Heart right ventricle (tissue), 16 donors: ENCODE measurements at regions not wholly inside any gene's neighbourhood (a gene's known extent, or its start where the extent isn't known, plus 50 kb on each side); places are given as distances from the start of the nearest gene placed in this dataset.
"Not testable (repeated sequence)": the region's sequence is repeated elsewhere in the genome, so short reads cannot be mapped to it uniquely, and the experiment has no call there.

ENCODE experiments used
- ATAC-seq, 8 donors: fragments of 200-7000 bp; cut with Tn5 transposase; one replicate each; pipeline ENCODE4 v1.9.1; 2020; ENCODE audit warnings: mild to moderate bottlenecking in 8 of 8, moderate library complexity in 8 of 8, moderate number of reproducible peaks in 1 of 8
- DNase-seq, 2 donors: peaks; one replicate each; pipeline ENCODE4 v3.0.0-alpha.2; 2020
- H3K27ac ChIP-seq, 10 donors: fragments of 200-600 bp; sonication (generic) in 2 of 10; one replicate each; pipeline versions ENCODE4 v1.5.0 to v1.8.0; 2020 to 2022; ENCODE audit warnings: mild to moderate bottlenecking in 3 of 10
- H3K27me3 ChIP-seq, 7 donors: fragments of 200-600 bp; one replicate each; pipeline ENCODE4 v1.8.0; 2021 to 2022; ENCODE audit warnings: mild to moderate bottlenecking in 2 of 7
- H3K36me3 ChIP-seq, 9 donors: fragments of 200-600 bp; sonication (generic) in 1 of 9; one replicate each; pipeline versions ENCODE4 v1.5.0 to v1.8.0; 2020 to 2022; ENCODE audit warnings: mild to moderate bottlenecking in 2 of 9
- H3K4me1 ChIP-seq, 9 donors: fragments of 200-600 bp; sonication (generic) in 1 of 9; one replicate each; pipeline versions ENCODE4 v1.5.0 to v1.8.0; 2020 to 2022; ENCODE audit warnings: mild to moderate bottlenecking in 4 of 9
- H3K4me3 ChIP-seq, 10 donors: fragments of 200-600 bp; sonication (generic) in 2 of 10; one replicate each; pipeline versions ENCODE4 v1.5.0 to v1.8.0; 2020 to 2022; ENCODE audit warnings: mild to moderate bottlenecking in 7 of 10, moderate library complexity in 2 of 10
- H3K9me3 ChIP-seq, 11 donors: fragments of 200-600 bp in 10 of 11; sonication (generic) in 2 of 11; one replicate each; pipeline versions ENCODE4 v1.5.0 to v1.8.0; 2013 to 2022; ENCODE audit warnings: mild to moderate bottlenecking in 2 of 11, control low read depth in 1 of 11, moderate library complexity in 1 of 11
- CTCF ChIP-seq, 9 donors: fragments of 200-600 bp; sonication (generic) in 2 of 9; IDR thresholded peaks; one replicate each; pipeline versions ENCODE4 v1.5.0 to v1.8.0; 2021 to 2022; ENCODE audit warnings: antibody characterized with exemption in 9 of 9, mild to moderate bottlenecking in 5 of 9, moderate library complexity in 1 of 9
- WGBS, 2 donors: extraction: QIAGEN DNeasy Blood & Tissue Kit; methylation state at CpG; one replicate each; pipeline ENCODE4 v1.1.7; 2013; ENCODE audit warnings: inconsistent platforms in 1 of 2; 5-methylcytosine and 5-hydroxymethylcytosine counted together
- intact Hi-C, 10 donors: fragments of 100-400 bp; cut with DNase I; formaldehyde crosslinking; loops; one replicate each; pipeline versions ENCODE4 v1.11.1 to v1.14.2; 2022
- donor health status: Arrhythmogenic right ventricular cardiomyopathy.
- donor health status: ischemic (EF 13 %, LVEDD 7.1; RV severe dilation, severe dysfunction).
- donor health status: healthy with polysubstance abuse.
- donor health status: DM: no; HTN: yes; CAD: no.
- donor health status: DM: no; HTN: no; CAD: no.
- donor health status: ischemic (EF 25% LVEDD 6.9; RV normal size, moderate dysfunction).
- donor health status: ischemic (EF 25% LVEDD 5.7; RV mildly dilated, moderate dysfunction).
- donor health status: healthy.
- donor health status: DM: yes; HTN: yes; CAD: no.
- donor health status: Ischemic cardiomyopathy.
- donor health status: ischemic (EF 35%, LVEDD 5.7; RV mildly dilated, moderate dysfunction).
- donor health status: nonischemic (EF 11% LVEDD 7.7; RV severe dilation, severe dysfunction).
- donor health status: DM: yes; HTN: yes; CAD: no.
- donor health status: PGD.
- donor health status: ischemic (EF 29% LVEDD 5.4; RV normal size, mild dysfunction).
- donor health status: nonischemic (EF 23%, LVEDD 6.1; RV moderate dilation, normal function).

- peaks cover 0 to 18% (median 5%) of the 10 kb centered on the region in 11 donors for H3K9me3 ChIP-seq
- H3K27me3 ChIP-seq: no peaks in the 10 kb centered on the region
- 86 to 89% methylated on average over 2 of the region's 2 CpGs for WGBS, 2 donors
- H3K4me3 ChIP-seq: no peak overlapping the region
- no peaks in the 10 kb centered on the region for H3K36me3 ChIP-seq
- no peak for TF ChIP-seq CTCF (IDR thresholded peaks at IDR 0.05)
- intact Hi-C loops: no loop called here
- H3K27ac ChIP-seq: no peak overlapping the region
- DNase-seq: no peak
- peaks cover 0 to 21% (median 9%) of the 10 kb centered on the region in 9 donors for H3K4me1 ChIP-seq
- ATAC-seq: no peak
These were observed 402.5 kb downstream of the NFIB start for GRCh38 chr9:13911473-13911872.

- not testable (repeated sequence) for H3K27ac ChIP-seq, H3K36me3 ChIP-seq, H3K4me3 ChIP-seq, ATAC-seq, H3K27me3 ChIP-seq, DNase-seq
- intact Hi-C loops: loop anchor here in 1 of 10 donors (10.0 kb wide), 1 partner anchor 303 kb away; no protein-coding TSS in a partner anchor
- H3K9me3 ChIP-seq: peaks cover 0 to 27% (median 7%) of the 10 kb centered on the region in 11 donors
- WGBS, 2 donors: 98 to 99% methylated on average over 3 of the region's 3 CpGs
- H3K4me1 ChIP-seq: peaks cover 0 to 21% (median 0%) of the 10 kb centered on the region in 9 donors
These were observed 406.1 kb downstream of the NFIB start for GRCh38 chr9:13907842-13908241.

- peaks cover 0 to 27% (median 7%) of the 10 kb centered on the region in 11 donors for H3K9me3 ChIP-seq
- ATAC-seq (no peak), DNase-seq (no peak)
- peak overlapping the region in 1 of 10 donors; percentile 43 for H3K27ac ChIP-seq
- intact Hi-C loops: loop anchor here in 1 of 10 donors (5.0 to 10.0 kb wide), 3 partner anchors 188 to 408 kb away; partner anchors contain the start of gene NFIB
- H3K36me3 ChIP-seq: no peaks in the 10 kb centered on the region
- no peak overlapping the region for H3K4me3 ChIP-seq
- H3K27me3 ChIP-seq: no peaks in the 10 kb centered on the region
- TF ChIP-seq CTCF (IDR thresholded peaks at IDR 0.05): no peak
- peaks cover 0 to 38% (median 13%) of the 10 kb centered on the region in 9 donors for H3K4me1 ChIP-seq
These were observed 409.2 kb downstream of the NFIB start for GRCh38 chr9:13904746-13905145.

- Histone ChIP-seq H3K4me1 (peaks cover 0 to 42% (median 17%) of the 10 kb centered on the region in 9 donors), H3K9me3 (peaks cover 0 to 27% (median 7%) of the 10 kb centered on the region in 11 donors), H3K27me3 (no peaks in the 10 kb centered on the region), H3K36me3 (no peaks in the 10 kb centered on the region), H3K27ac (peak overlapping the region in 1 of 10 donors; percentile 18), H3K4me3 (no peak overlapping the region)
- WGBS, 2 donors: 84 to 86% methylated on average over 4 of the region's 4 CpGs
- ATAC-seq (no peak), DNase-seq (no peak)
- no peak for TF ChIP-seq CTCF (IDR thresholded peaks at IDR 0.05)
- intact Hi-C loops: loop anchor here in 1 of 10 donors (5.0 to 10.0 kb wide), 3 partner anchors 188 to 408 kb away; partner anchors contain the start of gene NFIB
These were observed 409.6 kb downstream of the NFIB start for GRCh38 chr9:13904311-13904710.

- Histone ChIP-seq H3K9me3 (peaks cover 0 to 20% (median 7%) of the 10 kb centered on the region in 11 donors), H3K36me3 (no peaks in the 10 kb centered on the region), H3K4me3 (no peak overlapping the region), H3K27ac (no peak overlapping the region), H3K27me3 (no peaks in the 10 kb centered on the region), H3K4me1 (peaks cover 0 to 61% (median 27%) of the 10 kb centered on the region in 9 donors)
- no peak for TF ChIP-seq CTCF (IDR thresholded peaks at IDR 0.05)
- ATAC-seq (no peak), DNase-seq (no peak)
- intact Hi-C loops: loop anchor here in 1 of 10 donors (5.0 to 10.0 kb wide), 3 partner anchors 190 to 410 kb away; partner anchors contain the start of gene NFIB
These were observed 411.5 kb downstream of the NFIB start for GRCh38 chr9:13902286-13903066.
